H1 (cell line): ENCODE measurements at regions not wholly inside any gene's neighbourhood (a gene's known extent, or its start where the extent isn't known, plus 50 kb on each side); places are given as distances from the start of the nearest gene placed in this dataset.
"Not testable (repeated sequence)": the region's sequence is repeated elsewhere in the genome, so short reads cannot be mapped to it uniquely, and the experiment has no call there.

ENCODE experiments used
- CTCF ChIA-PET: fragments of 300-600 bp; sonication (Branson Sonifier 250); formaldehyde crosslinking; loops from one replicate; lab custom pipeline; 2021; ENCODE audit not compliant: partially characterized antibody; lab: Charles Lee
- POLR2A ChIA-PET: fragments of 300-600 bp; sonication (Branson Sonifier 250); formaldehyde crosslinking; loops from one replicate; lab custom pipeline; 2021; ENCODE audit warnings: inconsistent platforms; ENCODE audit not compliant: partially characterized antibody; lab: Charles Lee
- DNase-seq, 2 experiments: peaks; one replicate each; pipeline versions ENCODE4 v3.0.0 to v3.0.0-alpha.2; 2010 to 2022; ENCODE audit warnings: low spot score in 2 of 2, low read depth in 1 of 2, mixed read lengths in 1 of 2
- FAIRE-seq: peaks from 2 replicates; lab custom pipeline; 2011; peaks lifted over from hg19 to GRCh38; lab: Jason Lieb, UNC
- H2AFZ ChIP-seq: 2 replicates; pipeline ENCODE4 v1.8.1; 2012; ENCODE audit warnings: low read length, inconsistent platforms
- H2AK5ac ChIP-seq: 2 replicates; pipeline ENCODE4 v1.6.1; 2013; ENCODE audit warnings: low read depth, low read length
- H2BK120ac ChIP-seq: replicated peaks from 2 replicates; pipeline ENCODE3; 2013; ENCODE audit warnings: low read depth, low read length, inconsistent platforms
- H2BK12ac ChIP-seq: 2 replicates; pipeline ENCODE4 v1.6.1; 2013; ENCODE audit warnings: low read depth, low read length
- H2BK15ac ChIP-seq: 2 replicates; pipeline ENCODE4 v1.6.1; 2013; ENCODE audit warnings: low read length
- H2BK20ac ChIP-seq: 2 replicates; pipeline ENCODE4 v1.6.1; 2013; ENCODE audit warnings: low read length
- H2BK5ac ChIP-seq: 2 replicates; pipeline ENCODE4 v1.6.1; 2013; ENCODE audit warnings: low read depth, low read length
- H3K14ac ChIP-seq: 2 replicates; pipeline ENCODE4 v1.6.1; 2013; ENCODE audit warnings: inconsistent platforms; ENCODE audit not compliant: insufficient read length
- H3K18ac ChIP-seq: 2 replicates; pipeline ENCODE4 v1.6.1; 2013; ENCODE audit warnings: low read length; ENCODE audit errors: extremely low read depth
- H3K23ac ChIP-seq: 2 replicates; pipeline ENCODE4 v1.6.1; 2013; ENCODE audit warnings: inconsistent platforms; ENCODE audit not compliant: insufficient read length
- H3K23me2 ChIP-seq: 2 replicates; pipeline ENCODE4 v1.6.1; 2013; ENCODE audit warnings: low read depth, low read length
- H3K27ac ChIP-seq: 2 replicates; pipeline ENCODE4 v1.6.1; 2011; ENCODE audit warnings: low read depth, low read length, inconsistent platforms
- H3K27me3 ChIP-seq, 4 experiments: replicated peaks in 1 of 4; 1 replicate in 1 of 4; 2 replicates in 3 of 4; pipeline versions ENCODE4 v1.6.1 to v1.8.1; 2011 to 2013; ENCODE audit warnings: low read length in 3 of 4, mild to moderate bottlenecking in 3 of 4, inconsistent platforms in 2 of 4, mixed read lengths in 2 of 4, moderate library complexity in 1 of 4; ENCODE audit not compliant: control insufficient read depth in 3 of 4, insufficient read depth in 3 of 4; ENCODE audit errors: extremely low read depth in 1 of 4
- H3K36me3 ChIP-seq, 4 experiments: 2 replicates each; pipeline versions ENCODE4 v1.6.1 to v1.8.1; 2011 to 2013; ENCODE audit warnings: mild to moderate bottlenecking in 4 of 4, low read length in 3 of 4, moderate library complexity in 2 of 4, control low read depth in 1 of 4, inconsistent platforms in 1 of 4; ENCODE audit not compliant: insufficient read depth in 4 of 4, control insufficient read depth in 2 of 4
- H3K4ac ChIP-seq: replicated peaks from 2 replicates; pipeline ENCODE3; 2013; ENCODE audit warnings: low read length, low read depth, mixed read lengths, inconsistent platforms; ENCODE audit not compliant: insufficient read length
- H3K4me1 ChIP-seq, 4 experiments: replicated peaks in 1 of 4; 1 replicate in 1 of 4; 2 replicates in 3 of 4; pipeline versions ENCODE4 v1.6.1 to v1.8.1; 2011 to 2013; ENCODE audit warnings: low read length in 3 of 4, inconsistent platforms in 2 of 4, mixed read lengths in 1 of 4; ENCODE audit not compliant: insufficient read depth in 4 of 4, control insufficient read depth in 3 of 4
- H3K4me2 ChIP-seq, 2 experiments: 2 replicates each; pipeline versions ENCODE4 v1.6.1 to v1.8.1; 2011 to 2013; ENCODE audit warnings: low read depth in 2 of 2, low read length in 2 of 2, control low read depth in 1 of 2, inconsistent platforms in 1 of 2, mild to moderate bottlenecking in 1 of 2; ENCODE audit not compliant: insufficient read depth in 1 of 2
- H3K4me3 ChIP-seq, 4 experiments: fragments of 200-600, 300-600 bp in 1 of 4; sonication (generic), shearing (Covaris generic), sonication (Bioruptor Twin) in 1 of 4; 2 replicates each; pipeline versions ENCODE4 v1.5.1 to v1.8.1; 2011 to 2016; ENCODE audit warnings: low read length in 4 of 4, low read depth in 3 of 4, control low read depth in 2 of 4, inconsistent platforms in 2 of 4, mild to moderate bottlenecking in 2 of 4, mixed read lengths in 1 of 4, moderate library complexity in 1 of 4; ENCODE audit not compliant: insufficient read depth in 2 of 4; ENCODE audit errors: extremely low read depth in 1 of 4
- H3K56ac ChIP-seq: replicated peaks from 2 replicates; pipeline ENCODE3; 2013; ENCODE audit warnings: low read depth, mild to moderate bottlenecking, mixed read lengths, low read length, inconsistent platforms; ENCODE audit not compliant: insufficient read length
- H3K79me1 ChIP-seq: 2 replicates; pipeline ENCODE4 v1.6.1; 2013; ENCODE audit warnings: low read depth, low read length, control low read depth
- H3K79me2 ChIP-seq, 2 experiments: 2 replicates each; pipeline versions ENCODE4 v1.6.1 to v1.8.1; 2012 to 2013; ENCODE audit warnings: low read length in 2 of 2, mild to moderate bottlenecking in 2 of 2, inconsistent platforms in 1 of 2; ENCODE audit not compliant: insufficient read depth in 2 of 2, control insufficient read depth in 1 of 2
- H3K9ac ChIP-seq, 4 experiments: replicated peaks in 1 of 4; 1 replicate in 1 of 4; 2 replicates in 3 of 4; pipeline versions ENCODE4 v1.6.1 to v1.8.1; 2011 to 2013; ENCODE audit warnings: low read depth in 3 of 4, low read length in 3 of 4, control low read depth in 2 of 4, mild to moderate bottlenecking in 2 of 4, moderate library complexity in 2 of 4, inconsistent platforms in 1 of 4; ENCODE audit errors: extremely low read depth in 1 of 4
- H3K9me3 ChIP-seq, 2 experiments: 2 replicates each; pipeline versions ENCODE4 v1.6.1 to v1.8.1; 2012 to 2013; ENCODE audit warnings: mild to moderate bottlenecking in 2 of 2, moderate library complexity in 2 of 2, control low read depth in 1 of 2, inconsistent platforms in 1 of 2, low read depth in 1 of 2, low read length in 1 of 2, mixed read lengths in 1 of 2; ENCODE audit not compliant: insufficient read depth in 2 of 2
- H4K20me1 ChIP-seq, 2 experiments: replicated peaks in 1 of 2; 2 replicates each; pipeline versions ENCODE3 to v1.8.1; 2011 to 2013; ENCODE audit warnings: inconsistent platforms in 2 of 2, low read length in 2 of 2, mild to moderate bottlenecking in 1 of 2; ENCODE audit not compliant: insufficient read depth in 2 of 2, control insufficient read depth in 1 of 2
- H4K5ac ChIP-seq: 2 replicates; pipeline ENCODE4 v1.6.1; 2013; ENCODE audit warnings: low read length, low read depth, mixed read lengths, inconsistent platforms; ENCODE audit not compliant: insufficient read length
- H4K8ac ChIP-seq: 2 replicates; pipeline ENCODE4 v1.8.0; 2013; ENCODE audit warnings: mild to moderate bottlenecking, moderate library complexity, low read length, inconsistent platforms; ENCODE audit not compliant: insufficient read depth; ENCODE audit errors: extremely low read depth
- H4K91ac ChIP-seq: replicated peaks from 2 replicates; pipeline ENCODE3; 2013; ENCODE audit warnings: low read length, mixed read lengths, inconsistent platforms; ENCODE audit not compliant: insufficient read length
- WGBS, 2 experiments: shearing (Covaris generic) in 1 of 2; methylation state at CpG; one replicate each; pipeline versions ENCODE4 v1.1.6 to v1.1.7; 2013 to 2015; ENCODE audit warnings: low lambda C conversion rate in 2 of 2, mixed read lengths in 2 of 2, inconsistent platforms in 1 of 2, low coverage in 1 of 2, missing lambda C conversion rate in 1 of 2; ENCODE audit not compliant: insufficient replicate concordance in 2 of 2, insufficient coverage in 1 of 2, insufficient read length in 1 of 2; ENCODE audit errors: extremely low coverage in 1 of 2, missing lambda C conversion rate in 1 of 2; 5-methylcytosine and 5-hydroxymethylcytosine counted together

GRCh38 chr20:28619956-28620651 is 2637.4 kb upstream of the DEFB115 start:
- H2AFZ ChIP-seq, H2BK15ac ChIP-seq, H3K9ac ChIP-seq, H3K4me3 ChIP-seq, POLR2A ChIA-PET, H3K36me3 ChIP-seq, H2AK5ac ChIP-seq, H3K4me1 ChIP-seq, H3K23me2 ChIP-seq, H3K4ac ChIP-seq, H4K8ac ChIP-seq, H3K56ac ChIP-seq, H3K79me1 ChIP-seq, H2BK5ac ChIP-seq, H3K4me2 ChIP-seq, H4K5ac ChIP-seq, FAIRE-seq, DNase-seq, H3K14ac ChIP-seq, H3K79me2 ChIP-seq, H3K23ac ChIP-seq, H2BK120ac ChIP-seq, H4K91ac ChIP-seq, H2BK20ac ChIP-seq, H3K27me3 ChIP-seq, H3K27ac ChIP-seq, H3K18ac ChIP-seq, CTCF ChIA-PET, H2BK12ac ChIP-seq, H4K20me1 ChIP-seq: not testable (repeated sequence)
- H3K9me3 ChIP-seq, result peaks cover 33 to 37% of the 10 kb centered on the region in 2 experiments
- WGBS, 2 experiments, result 81% methylated on average over 20 of the region's 20 CpGs; no CpG with 5 or more reads in 1 of the 2 experiments
